ENCODE measurements at regions not wholly inside any gene's neighbourhood (a gene's known extent, or its start where the extent isn't known, plus 50 kb on each side); places are given as distances from the start of the nearest gene placed in this dataset.

DNA sequence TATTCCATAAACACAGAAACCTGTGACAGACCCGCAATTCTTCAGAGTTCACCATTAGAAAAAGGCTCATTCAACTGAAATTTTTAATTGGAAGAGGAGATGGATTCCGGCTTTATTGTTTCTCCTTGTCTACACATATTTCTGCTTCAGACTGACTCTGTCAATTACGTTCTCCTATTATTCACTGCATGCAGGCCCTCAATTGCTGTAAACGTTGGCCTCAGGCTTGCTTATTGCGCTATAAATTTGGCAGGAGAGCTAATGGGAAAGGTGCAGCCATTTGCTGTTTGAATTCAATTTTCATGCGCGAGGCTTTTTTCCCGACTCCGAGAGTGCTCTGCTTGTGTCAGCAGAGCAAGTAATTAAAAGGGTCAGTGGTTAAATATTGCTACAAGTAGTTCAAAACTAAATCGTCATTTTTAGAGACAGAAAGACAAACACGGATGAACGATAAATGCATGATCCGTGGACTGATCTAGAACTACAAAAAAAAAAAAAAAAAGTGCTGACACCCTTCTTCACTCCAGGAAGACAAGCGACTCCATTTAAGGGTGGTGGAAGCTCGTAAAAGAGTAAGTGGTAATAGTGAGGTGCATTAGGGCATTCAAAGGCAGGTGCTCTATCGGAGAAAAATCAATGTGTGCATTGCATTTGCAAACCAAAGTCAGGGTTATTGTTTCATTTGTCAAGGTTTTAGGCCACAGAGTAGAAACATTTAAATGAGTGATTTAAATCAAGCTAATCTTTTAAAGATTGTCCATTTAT lies 841.6 kb upstream of the FRG1 start:
- ATAC-seq (ENCODE audit: poor library complexity) (no peak), DNase-seq (no peak)
- ChIA-PET CTCF (no interaction called here), POLR2A (no interaction called here)
- Mint-ChIP-seq H3K4me3 (no peak overlapping the region), H3K4me1 (ENCODE audit: low read depth) (no peaks in the 10 kb centered on the region), H3K27me3 (no peaks in the 10 kb centered on the region), H3K9me3 (peaks cover 2% of the 10 kb centered on the region), H3K36me3 (ENCODE audit: low read depth) (no peaks in the 10 kb centered on the region), H3K27ac (no peak overlapping the region)
- Histone ChIP-seq H3K4me3 (ENCODE audit: low read length) (no peak overlapping the region), H3K36me3 (ENCODE audit: insufficient read depth, low read length) (no peaks in the 10 kb centered on the region), H3K27ac (ENCODE audit: low read depth in 1 of 2, low read length in 2 of 2) (no peak overlapping the region), H3K4me1 (ENCODE audit: insufficient read depth, low read length) (no peaks in the 10 kb centered on the region), H3K9me3 (ENCODE audit: control insufficient read depth in 1 of 2, insufficient read depth in 1 of 2, low read length in 2 of 2) (peaks cover 0 to 16% of the 10 kb centered on the region in 2 experiments), H3K27me3 (ENCODE audit: control insufficient read depth in 1 of 2, insufficient read depth in 2 of 2, low read length in 2 of 2) (no peaks in the 10 kb centered on the region)
- TF ChIP-seq, protein P1, sequence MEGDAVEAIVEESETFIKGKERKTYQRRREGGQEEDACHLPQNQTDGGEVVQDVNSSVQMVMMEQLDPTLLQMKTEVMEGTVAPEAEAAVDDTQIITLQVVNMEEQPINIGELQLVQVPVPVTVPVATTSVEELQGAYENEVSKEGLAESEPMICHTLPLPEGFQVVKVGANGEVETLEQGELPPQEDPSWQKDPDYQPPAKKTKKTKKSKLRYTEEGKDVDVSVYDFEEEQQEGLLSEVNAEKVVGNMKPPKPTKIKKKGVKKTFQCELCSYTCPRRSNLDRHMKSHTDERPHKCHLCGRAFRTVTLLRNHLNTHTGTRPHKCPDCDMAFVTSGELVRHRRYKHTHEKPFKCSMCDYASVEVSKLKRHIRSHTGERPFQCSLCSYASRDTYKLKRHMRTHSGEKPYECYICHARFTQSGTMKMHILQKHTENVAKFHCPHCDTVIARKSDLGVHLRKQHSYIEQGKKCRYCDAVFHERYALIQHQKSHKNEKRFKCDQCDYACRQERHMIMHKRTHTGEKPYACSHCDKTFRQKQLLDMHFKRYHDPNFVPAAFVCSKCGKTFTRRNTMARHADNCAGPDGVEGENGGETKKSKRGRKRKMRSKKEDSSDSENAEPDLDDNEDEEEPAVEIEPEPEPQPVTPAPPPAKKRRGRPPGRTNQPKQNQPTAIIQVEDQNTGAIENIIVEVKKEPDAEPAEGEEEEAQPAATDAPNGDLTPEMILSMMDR (IDR thresholded peaks at IDR 0.05): no peak
- intact Hi-C loops (cut with DNase I, micrococcal nuclease): no loop called here

DNA sequence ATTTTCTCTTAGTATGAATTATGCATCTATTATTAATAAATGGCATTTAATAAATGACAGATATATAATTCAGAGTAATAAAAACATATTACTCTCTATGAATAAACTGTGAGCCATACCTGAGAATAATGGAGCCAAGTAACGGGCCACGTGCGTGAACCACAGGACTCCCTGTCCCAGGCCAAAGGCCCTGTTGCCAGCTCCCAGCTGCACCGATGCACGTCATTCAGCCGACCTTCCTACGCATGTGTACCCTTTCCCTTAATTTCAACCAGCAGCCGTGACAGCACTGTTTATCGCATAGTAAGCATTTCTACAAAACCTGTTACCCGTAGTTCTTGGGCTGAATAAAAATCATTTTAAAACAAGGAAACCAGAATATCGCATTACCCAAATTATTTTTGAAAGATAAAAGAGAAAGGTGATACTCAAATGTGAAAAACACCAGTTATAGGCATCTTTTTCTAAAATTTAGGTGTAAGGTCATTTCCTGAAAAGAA lies 827.2 kb upstream of the FRG1 start:
- ChIA-PET POLR2A (no interaction called here), CTCF (no interaction called here)
- Histone ChIP-seq H3K4me3 (ENCODE audit: low read length) (no peak overlapping the region), H3K4me1 (ENCODE audit: insufficient read depth, low read length) (no peaks in the 10 kb centered on the region), H3K27ac (ENCODE audit: low read depth in 1 of 2, low read length in 2 of 2) (no peak overlapping the region), H3K27me3 (ENCODE audit: control insufficient read depth in 1 of 2, insufficient read depth in 2 of 2, low read length in 2 of 2) (no peaks in the 10 kb centered on the region), H3K36me3 (ENCODE audit: insufficient read depth, low read length) (no peaks in the 10 kb centered on the region), H3K9me3 (ENCODE audit: control insufficient read depth in 1 of 2, insufficient read depth in 1 of 2, low read length in 2 of 2) (peaks cover 0 to 14% of the 10 kb centered on the region in 2 experiments)
- intact Hi-C loops (cut with DNase I, micrococcal nuclease): no loop called here
- ATAC-seq (ENCODE audit: poor library complexity): no peak
- Mint-ChIP-seq H3K36me3 (ENCODE audit: low read depth) (no peaks in the 10 kb centered on the region), H3K4me1 (ENCODE audit: low read depth) (no peaks in the 10 kb centered on the region), H3K27ac (no peak overlapping the region), H3K27me3 (no peaks in the 10 kb centered on the region), H3K4me3 (no peak overlapping the region), H3K9me3 (no peaks in the 10 kb centered on the region)
- TF ChIP-seq, protein P1 (IDR thresholded peaks at IDR 0.05): no peak
- DNase-seq: no peak

DNA sequence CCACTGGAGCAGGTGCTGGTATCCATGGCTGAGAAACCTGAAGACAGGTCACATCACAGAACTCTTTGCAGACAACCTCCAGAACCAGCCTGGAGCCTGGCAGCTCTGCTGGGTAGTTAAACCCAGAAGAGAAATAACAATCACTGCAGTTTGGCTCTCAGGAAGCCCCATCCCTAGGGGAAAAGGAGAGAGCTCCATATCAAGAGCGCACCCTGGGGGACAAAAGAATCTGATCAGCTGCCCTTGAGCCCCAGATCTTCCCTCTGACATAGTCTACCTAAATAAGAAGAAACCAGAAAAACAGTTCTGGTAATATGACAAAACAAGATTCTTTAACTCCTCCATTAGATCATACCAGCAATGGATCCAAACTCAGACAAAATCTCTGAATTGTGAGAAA lies 823.2 kb upstream of the FRG1 start:
- H3K4me3 Mint-ChIP-seq: no peak overlapping the region
- no peaks in the 10 kb centered on the region for H3K36me3 Mint-ChIP-seq (ENCODE audit: low read depth)
- no peak overlapping the region for H3K27ac ChIP-seq (ENCODE audit: low read depth in 1 of 2, low read length in 2 of 2)
- no peak overlapping the region for H3K4me3 ChIP-seq (ENCODE audit: low read length)
- no peaks in the 10 kb centered on the region for H3K36me3 ChIP-seq (ENCODE audit: insufficient read depth, low read length)
- H3K9me3 Mint-ChIP-seq: peaks cover 8% of the 10 kb centered on the region
- DNase-seq: no peak
- H3K9me3 ChIP-seq (ENCODE audit: control insufficient read depth in 1 of 2, insufficient read depth in 1 of 2, low read length in 2 of 2): peaks cover 0 to 17% of the 10 kb centered on the region in 2 experiments
- no peaks in the 10 kb centered on the region for H3K4me1 Mint-ChIP-seq (ENCODE audit: low read depth)
- H3K27ac Mint-ChIP-seq: no peak overlapping the region
- H3K27me3 ChIP-seq (ENCODE audit: control insufficient read depth in 1 of 2, insufficient read depth in 2 of 2, low read length in 2 of 2): no peaks in the 10 kb centered on the region
- ChIA-PET CTCF (no interaction called here), POLR2A (no interaction called here)
- intact Hi-C loops (cut with DNase I, micrococcal nuclease): no loop called here
- TF ChIP-seq, protein P1 (IDR thresholded peaks at IDR 0.05): no peak
- ATAC-seq (ENCODE audit: poor library complexity): no peak
- no peaks in the 10 kb centered on the region for H3K4me1 ChIP-seq (ENCODE audit: insufficient read depth, low read length)
- no peaks in the 10 kb centered on the region for H3K27me3 Mint-ChIP-seq

Measured in CD4-positive, alpha-beta T cell (primary cell).